B cell (primary cell): ENCODE measurements at regions not wholly inside any gene's neighbourhood (a gene's known extent, or its start where the extent isn't known, plus 50 kb on each side); places are given as distances from the start of the nearest gene placed in this dataset.

Experiments
- ATAC-seq: fragments of 200-7000 bp; cut with Tn5 transposase; one replicate; pipeline ENCODE4 v1.10.0; 2021; ENCODE audit warnings: low read depth, mild to moderate bottlenecking, moderate number of reproducible peaks, moderate library complexity
- CTCF ChIA-PET: fragments of 350-600 bp; sonication (Branson Sonifier 250); formaldehyde crosslinking; loops from one replicate; lab custom pipeline; 2021; ENCODE audit warnings: antibody characterized with exemption, inconsistent platforms; lab: Charles Lee
- POLR2A ChIA-PET: fragments of 350-600 bp; sonication (Branson Sonifier 250); formaldehyde crosslinking; loops from one replicate; lab custom pipeline; 2021; ENCODE audit warnings: antibody characterized with exemption; lab: Charles Lee
- DNase-seq: peaks from one replicate; pipeline ENCODE4 v3.0.0; 2013
- H2AFZ ChIP-seq: 2 replicates; pipeline ENCODE4 v1.6.1; 2012; ENCODE audit warnings: mild to moderate bottlenecking, low read depth, low read length; ENCODE audit not compliant: insufficient read depth, poor library complexity, severe bottlenecking
- H3K27ac ChIP-seq, 2 donors: 1 replicate in 1 of 2; 2 replicates in 1 of 2; pipeline ENCODE4 v1.5.1; 2012 to 2013; ENCODE audit warnings: low read length in 2 of 2, mild to moderate bottlenecking in 2 of 2, moderate library complexity in 1 of 2
- H3K27me3 ChIP-seq, 4 experiments: fragments of 200-600 bp in 1 of 4; sonication (generic) in 1 of 4; replicated peaks in 1 of 4; 1 replicate in 2 of 4; 2 replicates in 2 of 4; pipeline versions ENCODE4 v1.6.1 to v1.7.0; 2013 to 2016; ENCODE audit warnings: low read length in 3 of 4, mild to moderate bottlenecking in 2 of 4, mixed read lengths in 1 of 4, moderate library complexity in 1 of 4; ENCODE audit not compliant: insufficient read depth in 4 of 4, control insufficient read depth in 3 of 4; ENCODE audit errors: control extremely low read depth in 1 of 4
- H3K36me3 ChIP-seq, 2 experiments: replicated peaks in 1 of 2; 1 replicate in 1 of 2; 2 replicates in 1 of 2; pipeline versions ENCODE4 v1.6.1 to v1.7.1; 2013; ENCODE audit warnings: low read length in 1 of 2; ENCODE audit not compliant: insufficient read depth in 2 of 2, control insufficient read depth in 1 of 2; ENCODE audit errors: control extremely low read depth in 1 of 2, extremely low read depth in 1 of 2
- H3K4me1 ChIP-seq, 2 donors: fragments of 200-600 bp in 1 of 2; sonication (generic) in 1 of 2; 1 replicate in 1 of 2; 2 replicates in 1 of 2; pipeline versions ENCODE4 v1.5.1 to v1.6.1; 2013 to 2017; ENCODE audit warnings: low read length in 2 of 2; ENCODE audit not compliant: control insufficient read depth in 2 of 2, insufficient read depth in 2 of 2
- H3K4me2 ChIP-seq: replicated peaks from 2 replicates; pipeline ENCODE3; 2012; ENCODE audit warnings: mild to moderate bottlenecking, low read depth, low read length; ENCODE audit not compliant: poor library complexity, severe bottlenecking
- H3K4me3 ChIP-seq, 5 experiments: fragments of 200-600 bp in 1 of 5; sonication (generic) in 1 of 5; 1 replicate in 3 of 5; 2 replicates in 2 of 5; pipeline versions ENCODE4 v1.5.1 to v1.7.0; 2011 to 2016; ENCODE audit warnings: low read length in 4 of 5, mild to moderate bottlenecking in 4 of 5, low read depth in 2 of 5, control low read depth in 1 of 5, moderate library complexity in 1 of 5; ENCODE audit not compliant: insufficient read depth in 1 of 5; ENCODE audit errors: control extremely low read depth in 1 of 5, extremely low read depth in 1 of 5
- H3K79me2 ChIP-seq: fragments of 200-600 bp; sonication (generic); one replicate; pipeline ENCODE4 v1.6.0; 2016; ENCODE audit warnings: low read length; ENCODE audit not compliant: control insufficient read depth, insufficient read depth
- H3K9ac ChIP-seq: fragments of 200-600 bp; sonication (generic); 2 replicates; pipeline ENCODE4 v1.6.1; 2017; ENCODE audit warnings: mild to moderate bottlenecking, low read length, moderate library complexity
- H3K9me3 ChIP-seq, 3 donors: one replicate each; pipeline versions ENCODE4 v1.6.1 to v1.7.1; 2013; ENCODE audit warnings: low read length in 2 of 3; ENCODE audit not compliant: control insufficient read depth in 2 of 3, insufficient read depth in 1 of 3; ENCODE audit errors: control extremely low read depth in 1 of 3
- H4K20me1 ChIP-seq: 2 replicates; pipeline ENCODE4 v1.6.0; 2012; ENCODE audit warnings: mild to moderate bottlenecking, low read length; ENCODE audit not compliant: insufficient read depth, control insufficient read depth, poor library complexity, severe bottlenecking
- H3K27ac Mint-ChIP-seq: one replicate; pipeline ENCODE4 v1.8.0; 2021; ENCODE audit warnings: mixed read lengths
- H3K27me3 Mint-ChIP-seq: one replicate; pipeline ENCODE4 v1.8.0; 2021; ENCODE audit warnings: mixed read lengths
- H3K4me1 Mint-ChIP-seq: one replicate; pipeline ENCODE4 v1.8.0; 2021; ENCODE audit warnings: mixed read lengths
- H3K4me3 Mint-ChIP-seq: one replicate; pipeline ENCODE4 v1.8.0; 2021; ENCODE audit warnings: mixed read lengths
- H3K9me3 Mint-ChIP-seq: one replicate; pipeline ENCODE4 v1.8.0; 2022; ENCODE audit warnings: mixed read lengths; ENCODE audit not compliant: insufficient read depth
- CTCF ChIP-seq: fragments of 200-600 bp; IDR thresholded peaks from one replicate; pipeline ENCODE4 v1.8.0; 2022; ENCODE audit warnings: antibody characterized with exemption, mild to moderate bottlenecking
- EZH2 ChIP-seq: IDR thresholded peaks from 2 replicates; pipeline ENCODE4 v1.6.1; 2012; ENCODE audit warnings: borderline replicate concordance, low read depth, mild to moderate bottlenecking, moderate library complexity, low read length; ENCODE audit not compliant: insufficient read depth, poor library complexity, severe bottlenecking
- WGBS: methylation state at CpG from one replicate; pipeline ENCODE4 v1.1.5; 2013; ENCODE audit warnings: missing lambda C conversion rate; ENCODE audit not compliant: insufficient coverage; 5-methylcytosine and 5-hydroxymethylcytosine counted together
- intact Hi-C: fragments of 100-400 bp; cut with micrococcal nuclease; formaldehyde crosslinking; loops from one replicate; pipeline ENCODE4 v1.10.0; 2022

DNA sequence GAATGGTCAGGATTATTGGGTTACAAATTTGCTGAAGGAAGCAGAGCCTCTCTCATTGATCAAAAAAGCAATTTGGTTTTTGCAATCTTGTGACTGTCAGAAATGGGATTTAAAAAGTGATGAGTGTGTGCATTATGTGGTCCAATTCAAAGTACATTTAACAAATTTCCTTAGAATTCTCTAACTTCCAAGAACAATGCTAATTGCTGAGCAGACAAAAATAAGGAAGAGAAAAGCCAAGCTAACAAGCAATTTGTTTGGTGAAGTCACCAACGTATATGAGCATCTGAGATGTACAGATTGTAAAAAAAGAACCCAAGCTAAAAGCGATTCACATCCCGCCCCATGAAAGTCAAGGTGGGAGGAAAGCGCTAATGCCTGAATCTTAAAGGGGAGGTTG lies 1643.9 kb downstream of the CDH8 start:
- no peak for ATAC-seq
- no peaks in the 10 kb centered on the region for H4K20me1 ChIP-seq
- no peaks in the 10 kb centered on the region for H3K79me2 ChIP-seq
- Mint-ChIP-seq H3K27ac (no peak overlapping the region), H3K27me3 (no peaks in the 10 kb centered on the region), H3K9me3 (no peaks in the 10 kb centered on the region), H3K4me3 (no peak overlapping the region), H3K4me1 (no peaks in the 10 kb centered on the region)
- no peak overlapping the region for H3K4me3 ChIP-seq
- H2AFZ ChIP-seq: no peak overlapping the region
- H3K4me1 ChIP-seq: no peaks in the 10 kb centered on the region
- no peak for TF ChIP-seq CTCF
- TF ChIP-seq EZH2: no peak
- H3K9ac ChIP-seq: no peak overlapping the region
- H3K27ac ChIP-seq: no peak overlapping the region
- H3K36me3 ChIP-seq: no peaks in the 10 kb centered on the region
- CTCF ChIA-PET: no interaction called here
- H3K4me2 ChIP-seq: no peak overlapping the region
- no peak for DNase-seq
- intact Hi-C loops: no loop called here
- no peaks in the 10 kb centered on the region for H3K9me3 ChIP-seq
- POLR2A ChIA-PET: no interaction called here
- 89% methylated on average over 4 of the region's 4 CpGs for WGBS
- no peaks in the 10 kb centered on the region for H3K27me3 ChIP-seq

GRCh38 chr16:60371591-60371990 lies 1637.5 kb upstream of the GOT2 start:
- ATAC-seq: no peak
- Histone ChIP-seq H3K9ac (no peak overlapping the region), H3K4me2 (no peak overlapping the region), H3K9me3 (no peaks in the 10 kb centered on the region), H3K27ac (no peak overlapping the region), H2AFZ (no peak overlapping the region), H4K20me1 (no peaks in the 10 kb centered on the region), H3K27me3 (no peaks in the 10 kb centered on the region), H3K4me3 (no peak overlapping the region), H3K79me2 (no peaks in the 10 kb centered on the region), H3K4me1 (no peaks in the 10 kb centered on the region), H3K36me3 (no peaks in the 10 kb centered on the region)
- no peak for DNase-seq
- Mint-ChIP-seq H3K27ac (no peak overlapping the region), H3K9me3 (peaks cover 3% of the 10 kb centered on the region), H3K4me1 (no peaks in the 10 kb centered on the region), H3K27me3 (no peaks in the 10 kb centered on the region), H3K4me3 (no peak overlapping the region)
- intact Hi-C loops: no loop called here
- POLR2A ChIA-PET: no interaction called here
- no peak for TF ChIP-seq EZH2
- no peak for TF ChIP-seq CTCF
- CTCF ChIA-PET: no interaction called here
- WGBS: 60% methylated on average over 1 of the region's 2 CpGs
